GM21515 (cell line): ENCODE measurements at regions not wholly inside any gene's neighbourhood (a gene's known extent, or its start where the extent isn't known, plus 50 kb on each side); places are given as distances from the start of the nearest gene placed in this dataset.

Experiments
- ATAC-seq: cut with Tn5 transposase; IDR thresholded peaks from one replicate; pipeline ENCODE4 v1.9.1; 2021; ENCODE audit not compliant: unreplicated experiment

DNA sequence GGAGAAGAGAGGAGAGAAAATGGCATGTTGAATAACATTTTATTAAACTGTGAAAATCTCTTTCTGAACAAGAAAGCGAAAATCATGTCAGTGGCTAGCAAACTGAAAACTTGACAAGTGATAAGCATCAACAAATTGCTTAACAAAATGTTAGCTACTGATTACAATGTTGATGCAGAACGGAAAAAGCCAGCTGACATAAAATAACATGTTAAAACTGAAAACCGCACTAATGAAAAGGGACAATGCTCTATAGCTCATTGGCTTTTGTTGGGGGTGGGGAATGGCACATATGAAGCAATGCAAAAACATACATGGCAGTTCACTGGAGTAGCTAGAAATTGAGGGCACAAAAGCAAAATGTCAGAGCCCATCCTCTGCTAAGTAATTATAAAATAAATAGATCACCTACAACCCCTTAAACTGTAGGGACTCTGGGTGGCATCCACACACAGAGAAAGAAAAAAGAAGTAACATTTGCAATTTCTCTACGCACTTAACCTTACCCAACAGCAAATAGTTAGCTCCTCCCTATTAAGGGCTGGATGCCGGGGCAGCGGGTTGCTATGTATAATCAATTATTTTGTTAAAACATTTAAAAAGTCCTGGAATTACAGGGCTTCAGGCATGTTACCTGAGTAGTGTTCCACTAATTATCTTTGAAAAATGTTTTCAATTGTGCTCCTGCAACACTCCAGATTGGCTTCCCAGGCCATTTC is 129.2 kb upstream of the USP15 start:
- ATAC-seq, result no peak

DNA sequence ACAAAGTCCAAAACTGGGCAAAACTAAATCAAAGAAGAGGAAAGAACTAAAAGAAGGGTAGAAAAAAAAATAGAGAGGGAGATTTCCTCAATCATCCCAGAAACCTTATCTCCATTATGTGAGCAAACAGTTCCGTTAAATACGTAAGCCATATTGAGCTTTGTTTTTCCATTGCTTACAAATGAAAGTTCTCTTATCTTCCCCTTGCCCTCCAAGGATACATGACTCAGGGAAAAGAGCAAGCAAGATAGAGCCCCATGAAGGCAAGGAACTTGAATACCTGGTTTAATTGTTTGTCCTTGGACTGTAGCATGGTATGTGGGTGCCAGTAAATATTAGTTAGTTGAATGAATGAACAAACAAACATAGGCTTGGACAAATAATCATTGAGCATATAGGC is 126.8 kb upstream of the USP15 start:
- ATAC-seq, result no peak

DNA sequence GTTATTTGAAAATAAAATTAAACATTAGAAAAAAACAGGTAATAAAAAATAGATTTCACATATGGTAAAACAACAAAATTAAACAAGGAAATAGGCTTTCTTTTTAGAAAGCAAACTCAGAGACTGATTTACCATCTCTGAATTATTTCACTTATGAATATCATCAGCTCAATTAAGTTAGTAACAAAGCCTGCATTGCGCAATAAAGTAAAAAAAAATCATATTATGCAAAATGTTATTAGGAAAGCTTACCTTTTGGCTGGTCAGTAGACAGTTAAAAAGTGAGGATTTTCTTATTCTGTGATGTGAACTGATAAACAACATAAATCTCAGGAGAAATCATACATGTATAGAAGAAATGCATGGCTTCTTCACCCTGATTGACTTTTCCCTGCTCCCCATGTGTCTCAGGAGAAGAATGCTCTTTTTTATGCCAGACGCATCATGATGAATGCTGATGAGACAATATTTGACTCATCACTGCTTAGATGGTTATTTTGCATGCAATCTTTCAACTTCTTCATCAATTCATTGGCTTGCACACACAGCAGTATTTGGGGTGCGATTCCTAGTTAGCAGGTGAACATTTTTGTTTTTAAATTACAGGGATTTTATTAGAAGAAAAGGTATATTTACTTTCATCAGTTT is 124.5 kb upstream of the USP15 start:
- ATAC-seq, result no peak

DNA sequence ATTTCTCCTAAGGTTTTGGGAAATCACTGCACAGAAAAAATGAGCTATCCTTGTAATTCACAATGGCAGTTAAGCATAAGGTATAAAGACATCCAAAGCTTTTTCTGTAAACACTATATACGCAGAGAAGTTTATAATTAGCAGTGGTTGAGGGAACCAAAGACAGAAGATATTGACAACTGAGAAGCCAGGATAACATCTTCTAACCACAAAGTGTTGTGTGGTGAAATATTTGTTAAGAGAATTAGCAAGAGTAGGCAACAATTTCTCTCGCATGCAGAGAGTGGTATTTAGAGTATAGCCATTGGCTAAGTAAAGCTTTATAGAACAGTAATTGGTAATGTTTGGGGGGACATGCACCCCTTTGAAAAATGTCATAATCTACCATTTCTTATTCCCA is 123.7 kb upstream of the USP15 start:
- no peak for ATAC-seq

DNA sequence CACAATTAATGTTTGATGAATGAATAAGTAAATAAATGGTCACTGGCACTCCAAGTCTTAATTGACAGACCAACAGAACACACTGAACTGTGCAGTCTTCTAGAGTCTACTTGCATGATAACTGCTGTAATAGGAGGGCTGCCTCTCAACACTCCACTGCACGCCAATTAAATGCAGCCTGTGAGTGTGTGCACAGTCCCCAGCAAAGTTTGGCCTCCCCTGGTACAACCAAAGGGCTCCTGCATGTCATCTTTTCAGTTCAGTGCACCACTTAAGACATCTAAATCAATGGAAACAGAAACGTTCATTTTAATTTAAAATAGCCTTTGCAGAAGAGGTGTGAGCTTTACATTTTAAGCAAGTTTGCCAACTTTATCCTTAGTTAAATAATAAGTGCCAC is 121.7 kb upstream of the USP15 start:
- ATAC-seq, result no peak

DNA sequence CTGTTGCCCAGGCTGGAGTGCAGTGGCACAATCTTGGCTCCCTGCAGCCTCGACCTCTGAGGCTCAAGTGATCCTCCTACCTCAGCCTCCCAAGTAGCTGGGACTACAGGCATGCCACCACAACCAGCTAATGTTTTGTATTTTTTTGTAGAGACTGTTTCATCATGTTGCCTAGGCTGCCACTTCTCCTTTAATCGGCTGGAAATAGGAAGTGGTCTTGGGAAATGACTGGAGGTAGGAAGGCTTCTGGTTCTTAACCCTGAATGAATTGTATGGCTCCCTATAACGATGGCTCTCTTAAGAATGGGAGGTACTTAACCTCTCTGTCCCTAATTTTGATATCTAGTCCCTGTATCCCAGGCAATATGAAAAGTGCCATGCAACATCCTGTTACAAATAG is 113.9 kb upstream of the USP15 start:
- ATAC-seq, result no peak

DNA sequence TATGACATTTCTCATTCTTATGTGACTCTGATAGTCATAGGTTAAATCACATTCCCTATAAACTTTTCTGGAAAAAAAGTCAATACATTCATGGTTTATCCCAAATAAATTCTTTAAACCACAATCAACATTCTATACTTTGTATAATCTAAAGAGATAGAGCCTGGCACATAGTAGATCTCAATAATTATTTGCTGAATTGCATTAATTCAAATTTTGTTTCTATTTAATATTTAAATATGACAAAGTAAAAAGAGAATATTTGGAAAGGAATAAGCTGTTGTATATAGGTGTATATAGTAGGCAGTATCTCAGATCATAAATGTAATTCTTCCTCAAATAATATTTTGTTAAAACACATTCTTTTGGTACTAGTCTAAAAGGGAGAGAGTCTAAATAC is 102.2 kb upstream of the USP15 start:
- ATAC-seq, result no peak

DNA sequence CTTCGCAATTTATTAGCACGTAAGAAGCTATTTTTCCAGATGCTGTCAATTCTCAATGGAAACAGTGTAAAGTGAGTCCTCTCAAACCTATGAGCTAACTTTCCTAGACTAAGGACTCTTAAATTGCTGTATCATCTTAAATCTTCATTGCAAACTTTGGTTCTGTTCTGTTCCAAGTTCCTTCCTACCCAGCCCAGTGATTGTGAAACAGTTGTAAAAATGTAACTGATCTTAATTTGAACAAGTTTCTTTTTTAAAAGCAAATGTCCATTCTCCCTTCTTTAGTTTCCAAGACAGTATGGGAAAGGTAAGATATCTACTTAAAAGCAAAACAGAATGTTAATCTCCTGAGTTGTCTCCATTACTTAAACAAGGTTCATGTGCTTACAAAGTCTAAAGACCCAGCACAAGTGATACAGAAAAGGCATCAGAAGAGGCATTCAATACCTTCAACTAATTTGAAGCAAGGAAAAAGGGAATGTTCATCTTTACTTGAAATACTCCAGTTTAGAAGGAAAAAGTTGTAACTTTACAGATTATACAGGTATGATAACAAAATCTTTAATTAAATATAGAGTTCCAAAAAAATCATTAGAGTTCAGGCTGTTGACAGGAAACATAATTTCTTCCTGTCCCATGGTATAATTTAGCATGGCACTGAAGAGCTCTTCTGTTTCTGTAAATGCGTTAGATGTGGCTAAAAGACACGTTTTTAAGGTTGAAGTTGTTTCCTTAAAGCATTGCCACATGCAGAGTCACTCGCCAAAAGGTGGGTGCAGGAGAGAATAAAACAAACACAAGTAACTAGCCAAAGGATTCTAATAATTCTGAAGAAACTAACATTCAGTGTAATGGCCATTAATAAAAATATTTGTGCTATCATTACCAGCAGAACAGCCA is 101.5 kb upstream of the USP15 start:
- ATAC-seq, result no peak

DNA sequence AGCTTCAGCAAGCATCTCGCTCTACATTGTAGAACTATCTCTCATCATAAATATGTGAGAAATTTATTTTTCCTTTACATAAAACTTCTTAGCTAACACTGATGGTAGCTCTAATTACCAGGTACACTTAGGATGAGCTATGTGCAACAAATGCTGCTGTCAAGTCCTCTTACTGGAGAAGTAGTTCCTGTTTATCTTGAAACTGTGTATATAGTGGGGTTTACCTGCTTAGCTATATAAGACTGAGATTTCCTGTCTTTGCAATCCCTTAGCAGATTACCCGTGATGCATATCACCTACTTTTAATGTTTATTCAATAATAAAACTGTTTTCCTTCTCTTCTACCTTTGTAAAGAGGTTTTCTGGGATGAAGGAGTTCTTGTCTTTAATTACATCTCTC is 98.0 kb upstream of the USP15 start:
- ATAC-seq, result no peak

DNA sequence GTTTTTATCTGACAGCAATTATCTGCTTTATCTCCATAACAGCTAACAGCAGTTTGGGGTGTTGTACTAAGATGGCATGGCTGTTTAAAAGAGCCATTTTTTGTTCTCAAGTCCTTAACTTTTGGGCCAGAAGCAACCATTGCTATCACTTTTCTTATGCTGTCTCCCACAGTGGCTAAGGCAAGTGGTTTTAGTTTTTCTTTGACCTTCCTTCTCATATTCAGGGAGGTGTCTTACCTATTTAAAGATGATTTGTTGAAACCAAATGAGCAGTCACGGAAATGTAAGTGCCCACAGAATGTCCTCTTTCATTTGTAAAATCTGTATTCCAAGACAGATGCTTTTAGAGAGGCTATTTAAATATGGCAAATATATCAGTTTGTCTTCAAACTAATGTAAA is 96.8 kb upstream of the USP15 start:
- ATAC-seq, result no peak

DNA sequence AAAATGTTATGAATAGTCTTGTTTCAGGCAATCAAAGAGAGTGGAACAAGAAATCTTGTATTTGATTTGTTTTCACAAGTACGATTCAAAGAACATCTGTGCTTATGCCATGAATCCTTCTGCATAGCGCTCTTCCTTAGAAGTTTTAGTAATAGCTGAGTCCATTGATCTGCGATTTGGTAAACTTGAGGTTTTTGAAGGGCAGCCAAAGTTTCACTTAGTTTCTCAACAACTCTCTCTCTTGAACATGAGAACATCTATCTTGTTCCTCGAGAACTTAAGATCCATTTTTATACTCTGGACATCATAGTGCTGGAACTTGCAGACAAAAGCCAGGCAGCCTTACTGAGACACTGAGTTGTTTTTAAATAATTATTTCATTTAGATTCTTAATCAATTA is 96.2 kb upstream of the USP15 start:
- ATAC-seq, result no peak

DNA sequence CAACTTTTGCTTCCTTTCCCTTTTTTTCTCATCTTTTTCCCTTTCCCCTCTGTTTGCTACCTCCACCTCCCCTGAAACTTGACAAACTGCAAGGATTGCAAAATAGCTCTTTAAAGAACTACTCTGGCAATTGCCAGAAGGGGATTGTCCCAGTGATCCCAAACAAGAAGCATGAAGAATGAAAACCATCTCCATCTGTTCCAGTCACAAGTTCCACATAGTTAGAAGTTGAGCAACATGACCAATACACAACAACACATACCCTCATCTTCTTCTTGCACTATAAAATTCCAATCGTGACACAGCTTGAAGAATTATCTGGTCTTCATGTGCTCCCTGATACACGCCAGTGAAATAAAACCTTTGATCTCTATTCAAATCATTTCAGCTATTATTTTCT is 93.7 kb upstream of the USP15 start:
- no peak for ATAC-seq

DNA sequence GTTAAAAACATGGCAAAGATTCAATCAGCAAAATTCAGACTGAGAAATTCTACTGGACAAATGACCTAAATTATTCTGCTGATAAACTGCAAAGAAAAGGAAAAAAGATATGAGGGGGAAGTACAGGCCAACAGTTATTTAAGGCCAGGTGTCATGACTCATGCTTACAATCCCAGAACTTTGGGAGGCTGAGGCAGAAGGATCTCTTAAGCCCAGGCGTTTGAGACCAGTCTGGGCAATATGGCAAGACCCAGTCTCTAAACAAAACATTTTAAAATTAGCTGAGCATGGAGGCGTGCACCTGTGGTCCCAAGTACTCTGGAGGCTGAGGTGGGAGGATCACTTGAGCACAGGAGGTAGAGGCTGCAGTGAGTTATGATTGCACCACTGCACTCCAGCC is 91.8 kb upstream of the USP15 start:
- no peak for ATAC-seq

DNA sequence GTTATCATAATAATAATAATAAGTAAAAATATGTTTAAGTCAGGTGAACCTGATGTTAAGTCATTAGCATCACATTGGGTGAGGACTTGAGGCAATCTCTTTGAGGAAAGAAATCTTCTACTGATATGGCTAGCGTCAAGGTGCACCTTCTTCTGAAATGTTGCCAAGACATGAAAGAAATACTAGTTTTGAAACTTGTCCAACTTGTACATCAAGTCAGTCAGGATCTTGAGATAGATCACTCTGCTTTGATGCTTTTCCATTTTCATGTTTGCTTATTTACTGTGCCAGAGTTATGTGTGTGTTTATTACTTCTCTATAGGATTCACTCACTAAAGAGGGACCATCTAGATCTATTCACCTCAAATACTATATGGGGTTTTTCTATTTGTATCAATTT is 90.0 kb upstream of the USP15 start:
- no peak for ATAC-seq

DNA sequence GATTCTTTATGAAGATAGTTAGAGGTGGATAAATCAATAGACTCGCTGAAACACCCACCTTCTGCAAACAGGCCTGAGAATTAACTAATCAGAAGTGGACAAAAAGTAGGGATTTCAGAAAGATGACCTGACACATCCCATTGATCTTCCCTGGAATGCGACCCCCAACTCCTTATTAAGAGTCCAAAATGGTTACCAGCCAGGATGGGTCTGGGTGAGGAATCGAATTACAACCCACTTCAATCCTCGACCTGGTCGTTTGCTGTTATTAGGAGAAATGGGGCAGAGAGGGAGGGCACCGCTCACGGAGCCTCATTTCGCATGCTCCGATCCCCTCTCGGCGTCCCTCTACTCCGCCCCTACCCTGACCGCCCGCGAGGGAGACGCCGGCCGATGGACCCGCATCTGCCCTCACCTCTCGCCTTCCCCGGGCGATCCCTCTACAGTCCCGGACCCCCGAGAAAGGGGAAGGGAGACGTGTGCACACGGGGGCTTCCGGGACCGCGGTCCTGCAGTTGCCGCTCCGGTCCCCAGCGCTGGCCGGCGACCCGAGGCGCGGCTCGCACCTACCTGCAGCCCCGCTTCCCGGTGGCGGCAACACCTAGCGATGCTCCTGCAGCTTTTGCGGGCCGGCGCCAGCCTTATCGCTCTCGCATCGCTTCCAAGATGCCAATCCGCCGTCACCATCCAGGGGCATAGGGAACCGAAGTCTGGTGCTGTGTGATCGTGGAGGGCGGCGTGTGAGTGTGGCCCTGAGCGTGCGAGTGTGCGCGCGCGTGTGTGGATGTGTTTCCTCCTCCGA is 69.3 kb upstream of the USP15 start:
- ATAC-seq, result no peak

DNA sequence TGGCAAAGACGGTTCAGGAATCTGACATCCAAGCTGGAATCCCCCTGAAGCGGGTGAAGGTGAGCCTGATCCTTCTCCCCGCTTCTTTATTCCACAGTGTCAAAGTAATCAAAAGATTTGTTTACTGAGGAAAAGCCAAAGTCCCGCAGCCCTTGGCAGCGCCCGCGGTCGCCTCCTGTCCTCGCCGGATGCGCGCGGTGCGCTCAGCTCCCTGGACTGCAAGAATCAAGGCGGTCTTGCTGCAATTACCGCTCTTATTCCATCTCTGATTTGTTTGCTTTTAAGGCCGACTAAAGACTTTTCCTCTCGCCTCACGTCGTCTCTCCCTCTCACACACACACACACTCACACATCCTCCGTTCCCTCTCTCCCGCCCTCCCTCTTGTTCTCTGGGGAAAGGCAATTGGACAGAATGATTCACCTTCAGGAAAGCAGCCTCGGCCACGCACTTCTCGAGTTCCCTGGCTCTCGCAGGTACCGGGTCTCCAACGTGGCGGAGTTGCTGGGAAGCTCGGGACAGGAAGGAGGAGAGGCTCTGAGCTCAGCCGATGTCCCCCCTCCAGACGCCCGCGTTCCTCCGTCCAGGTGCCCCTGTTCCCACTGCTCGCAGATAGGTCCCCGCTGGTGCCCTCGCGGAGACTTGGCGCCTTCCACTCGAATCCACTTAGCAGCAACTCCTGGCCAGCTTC is 68.6 kb upstream of the USP15 start:
- ATAC-seq, result no peak

DNA sequence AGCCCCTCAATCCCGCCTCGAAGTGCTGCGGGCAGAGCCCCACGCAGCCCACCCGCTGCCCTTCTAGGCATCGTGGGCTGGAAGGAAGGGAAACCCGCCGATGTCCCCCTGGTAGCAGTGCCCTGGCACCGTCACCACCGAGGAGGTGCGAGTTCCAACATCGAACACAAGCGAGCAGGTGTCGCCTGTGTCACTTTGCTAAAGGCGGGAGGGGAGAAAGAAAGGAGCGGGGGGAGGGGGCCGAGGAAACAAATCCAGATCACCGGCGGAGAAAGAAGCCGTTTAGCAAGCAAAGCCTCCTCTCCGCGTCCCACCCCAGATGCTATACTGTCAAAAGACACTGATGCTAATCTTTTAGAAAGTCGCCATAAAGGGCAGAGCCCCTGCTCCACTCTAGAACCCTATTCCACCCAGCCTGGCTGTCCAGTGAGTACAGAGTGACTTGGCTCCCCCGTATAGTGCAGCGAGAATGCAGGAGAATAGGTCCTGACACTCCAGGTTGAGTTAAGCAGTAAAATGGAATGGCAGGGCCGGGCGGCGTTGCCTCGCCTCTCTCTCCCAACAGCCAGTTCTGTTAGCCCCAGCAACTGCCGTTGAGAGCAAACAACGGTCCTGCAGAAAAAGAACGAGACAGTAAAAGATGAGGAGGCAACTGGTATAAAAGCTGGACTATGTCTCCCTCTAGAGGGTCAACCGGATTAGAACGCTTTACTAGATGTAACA is 67.9 kb upstream of the USP15 start:
- peak; percentile 94 for ATAC-seq

DNA sequence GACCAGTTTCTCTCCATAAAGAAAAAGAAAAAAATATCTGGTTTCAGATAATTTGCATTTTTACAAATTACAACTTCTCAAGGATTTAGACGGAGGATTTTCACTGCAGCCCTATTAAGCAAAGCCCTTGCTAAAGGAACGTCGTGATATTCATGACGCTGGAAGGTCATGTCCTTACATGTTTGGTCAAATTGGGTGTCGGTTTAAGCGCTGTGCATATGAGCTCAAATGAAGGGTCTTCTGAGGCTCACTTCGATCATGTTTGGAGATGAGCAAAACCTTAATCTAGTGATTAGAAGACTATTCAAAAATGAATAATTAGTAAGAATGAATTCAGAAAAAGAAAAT is 67.3 kb upstream of the USP15 start:
- peak; percentile 12 for ATAC-seq

DNA sequence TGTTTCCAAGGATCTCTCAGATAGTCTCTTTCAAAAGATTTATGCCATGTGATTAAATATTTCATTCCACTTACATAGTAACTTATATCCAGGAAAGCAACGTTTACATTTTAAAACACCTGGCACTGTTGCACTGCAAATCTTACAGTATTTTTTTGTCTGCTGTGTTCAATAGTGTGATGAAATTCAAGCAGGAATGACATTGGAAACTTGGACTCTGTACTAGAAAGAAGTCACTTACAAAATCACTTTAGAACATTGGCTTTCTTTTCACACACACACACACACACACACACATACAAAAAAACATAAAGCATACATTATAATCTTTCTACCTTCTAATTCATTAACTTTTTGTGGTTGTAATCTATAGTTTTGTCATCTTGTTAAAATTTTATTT is 66.2 kb upstream of the USP15 start:
- ATAC-seq, result no peak

DNA sequence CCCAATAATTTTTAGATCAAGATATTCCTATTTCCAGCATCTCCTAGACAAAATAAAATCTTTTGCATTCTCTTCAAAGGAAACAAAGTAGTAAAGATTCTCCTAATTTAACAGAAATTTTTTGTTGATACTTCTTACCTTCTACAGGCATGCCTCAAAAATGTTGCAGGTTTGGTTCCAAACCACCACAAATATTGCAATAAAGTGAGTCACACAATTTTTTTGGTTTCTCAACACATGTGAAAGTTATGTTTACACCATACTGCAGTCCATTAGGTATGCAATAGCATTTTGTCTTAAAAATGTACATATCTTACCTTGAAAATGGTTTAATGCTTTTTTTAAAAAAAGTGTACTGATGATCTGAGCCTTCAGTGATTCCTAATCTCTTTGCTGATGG is 65.6 kb upstream of the USP15 start:
- ATAC-seq, result no peak
